Endothelial cell of umbilical vein (primary cell): ENCODE measurements at regions not wholly inside any gene's neighbourhood (a gene's known extent, or its start where the extent isn't known, plus 50 kb on each side); places are given as distances from the start of the nearest gene placed in this dataset.

Experiments
- BruUV-seq: library from RNA; stranded (reverse); fragments of 400-500 nt; replicated peaks from 2 replicates; lab custom pipeline; 2021; lab: Mats Ljungman, UMichigan
- CTCF ChIA-PET: fragments of 300-600, 350-600 bp; sonication (Branson Sonifier 250); formaldehyde crosslinking; loops from one replicate; lab custom pipeline; 2021; ENCODE audit warnings: antibody characterized with exemption, inconsistent platforms; lab: Charles Lee
- POLR2A ChIA-PET: fragments of 300-600, 350-600 bp; sonication (Branson Sonifier 250); formaldehyde crosslinking; loops from one replicate; lab custom pipeline; 2021; ENCODE audit warnings: antibody characterized with exemption, inconsistent platforms; lab: Charles Lee
- DNase-seq: peaks from one replicate; pipeline ENCODE4 v3.0.0-alpha.2; 2011; ENCODE audit warnings: low read depth, low spot score
- FAIRE-seq: peaks from 2 replicates; lab custom pipeline; 2011; peaks lifted over from hg19 to GRCh38; lab: Jason Lieb, UNC
- H2AFZ ChIP-seq: 2 replicates; pipeline ENCODE4 v1.6.0; 2012; ENCODE audit warnings: low read depth, low read length, control low read depth, inconsistent platforms
- H3K27ac ChIP-seq: 2 replicates; pipeline ENCODE4 v1.5.1; 2011; ENCODE audit warnings: low read depth, mild to moderate bottlenecking, control low read depth, low read length, moderate library complexity; ENCODE audit not compliant: insufficient read depth
- H3K27me3 ChIP-seq, 2 experiments: 2 replicates each; pipeline versions ENCODE4 v1.6.0 to v1.6.1; 2011; ENCODE audit warnings: low read length in 2 of 2, mixed read lengths in 1 of 2; ENCODE audit not compliant: control insufficient read depth in 2 of 2, insufficient read depth in 2 of 2
- H3K36me3 ChIP-seq, 2 experiments: 2 replicates in 1 of 2; 3 replicates in 1 of 2; pipeline ENCODE4 v1.5.1; 2011; ENCODE audit warnings: low read length in 2 of 2, mild to moderate bottlenecking in 1 of 2, moderate library complexity in 1 of 2; ENCODE audit not compliant: control insufficient read depth in 2 of 2, insufficient read depth in 2 of 2; ENCODE audit errors: extremely low read depth in 1 of 2
- H3K4me1 ChIP-seq: 3 replicates; pipeline ENCODE4 v1.5.1; 2011; ENCODE audit warnings: mild to moderate bottlenecking, low read length; ENCODE audit not compliant: control insufficient read depth, insufficient read depth; ENCODE audit errors: extremely low read depth
- H3K4me2 ChIP-seq: 2 replicates; pipeline ENCODE4 v1.6.1; 2011; ENCODE audit warnings: low read length, control low read depth, mixed read lengths; ENCODE audit not compliant: insufficient read depth
- H3K4me3 ChIP-seq, 3 experiments: fragments of 200-600 bp in 1 of 3; sonication (generic), shearing (Covaris generic) in 1 of 3; replicated peaks in 1 of 3; 2 replicates each; pipeline ENCODE4 v1.5.1; 2011 to 2016; ENCODE audit warnings: control low read depth in 3 of 3, low read length in 3 of 3, mild to moderate bottlenecking in 2 of 3, inconsistent platforms in 1 of 3, low read depth in 1 of 3, moderate library complexity in 1 of 3; ENCODE audit not compliant: insufficient read depth in 1 of 3
- H3K79me2 ChIP-seq: 2 replicates; pipeline ENCODE4 v1.6.0; 2012; ENCODE audit warnings: low read length, inconsistent platforms; ENCODE audit not compliant: control insufficient read depth, insufficient read depth
- H3K9ac ChIP-seq: replicated peaks from 2 replicates; pipeline ENCODE3; 2011; ENCODE audit warnings: low read length, control low read depth; ENCODE audit not compliant: insufficient read depth; ENCODE audit errors: extremely low read depth
- H3K9me1 ChIP-seq: replicated peaks from 3 replicates; pipeline ENCODE4 v1.6.0; 2011; ENCODE audit warnings: mild to moderate bottlenecking, low read length; ENCODE audit not compliant: control insufficient read depth, insufficient read depth; ENCODE audit errors: extremely low read depth
- H3K9me3 ChIP-seq: replicated peaks from 2 replicates; pipeline ENCODE4 v1.5.1; 2012; ENCODE audit warnings: low read length, inconsistent platforms; ENCODE audit not compliant: control insufficient read depth, insufficient read depth
- H4K20me1 ChIP-seq: replicated peaks from 2 replicates; pipeline ENCODE3; 2011; ENCODE audit warnings: mild to moderate bottlenecking, low read length; ENCODE audit not compliant: control insufficient read depth, insufficient read depth; ENCODE audit errors: extremely low read depth
- EZH2 ChIP-seq: IDR thresholded peaks from 2 replicates; pipeline ENCODE4 v1.6.1; 2012; ENCODE audit warnings: borderline replicate concordance, low read depth, mild to moderate bottlenecking, moderate library complexity, low read length, inconsistent platforms; ENCODE audit not compliant: severe bottlenecking
- FOS ChIP-seq: IDR thresholded peaks from 2 replicates; pipeline ENCODE4 v1.6.1; 2011; ENCODE audit warnings: mild to moderate bottlenecking, low read length, moderate library complexity, borderline replicate concordance; ENCODE audit not compliant: insufficient read depth
- GATA2 ChIP-seq: IDR thresholded peaks from 2 replicates; pipeline ENCODE4 v1.7.0; 2011; ENCODE audit warnings: low read depth, mild to moderate bottlenecking, moderate library complexity, mixed read lengths, low read length; ENCODE audit not compliant: insufficient read length, insufficient read depth
- JUN ChIP-seq: IDR thresholded peaks from 2 replicates; pipeline ENCODE4 v1.6.1; 2011; ENCODE audit warnings: borderline replicate concordance, low read depth; ENCODE audit not compliant: insufficient read length, insufficient read depth
- MYC ChIP-seq: IDR thresholded peaks from one replicate; pipeline ENCODE4 v1.6.1; 2011; ENCODE audit warnings: mild to moderate bottlenecking, low read depth, low read length
- POLR2A ChIP-seq: IDR thresholded peaks from 2 replicates; pipeline ENCODE4 v1.6.1; 2012; ENCODE audit warnings: low read depth, mild to moderate bottlenecking, control low read depth, low read length
- POLR2AphosphoS5 ChIP-seq: IDR thresholded peaks from 2 replicates; pipeline ENCODE4 v1.6.1; 2012; ENCODE audit warnings: low read depth, mild to moderate bottlenecking, control low read depth, low read length, moderate library complexity; ENCODE audit not compliant: insufficient read depth
- dilution Hi-C: fragments of 300-500 bp; cut with MboI; formaldehyde crosslinking; loops from one replicate; pipeline ENCODE4 v1.15.0; 2019; ENCODE audit warnings: low sequenced_read_pairs; ENCODE audit not compliant: extremely low pct_ligation_motif_present
- intact Hi-C: fragments of 100-400 bp; cut with micrococcal nuclease; formaldehyde crosslinking; loops from one replicate; pipeline ENCODE4 v1.10.0; 2022
- TF ChIP-seq, protein P1 (sequence below): IDR thresholded peaks from 2 replicates; pipeline ENCODE4 v1.6.1; 2011; ENCODE audit not compliant: insufficient read depth, insufficient read length
- TF ChIP-seq, protein P2 (sequence below), 2 donors: IDR thresholded peaks; 1 replicate in 1 of 2; 2 replicates in 1 of 2; pipeline ENCODE4 v1.5.1; 2011; ENCODE audit warnings: low read length in 2 of 2, mild to moderate bottlenecking in 2 of 2, moderate library complexity in 2 of 2, control low read depth in 1 of 2, inconsistent platforms in 1 of 2, low read depth in 1 of 2; ENCODE audit not compliant: insufficient read depth in 1 of 2; ENCODE audit errors: extremely low read depth in 1 of 2

DNA sequence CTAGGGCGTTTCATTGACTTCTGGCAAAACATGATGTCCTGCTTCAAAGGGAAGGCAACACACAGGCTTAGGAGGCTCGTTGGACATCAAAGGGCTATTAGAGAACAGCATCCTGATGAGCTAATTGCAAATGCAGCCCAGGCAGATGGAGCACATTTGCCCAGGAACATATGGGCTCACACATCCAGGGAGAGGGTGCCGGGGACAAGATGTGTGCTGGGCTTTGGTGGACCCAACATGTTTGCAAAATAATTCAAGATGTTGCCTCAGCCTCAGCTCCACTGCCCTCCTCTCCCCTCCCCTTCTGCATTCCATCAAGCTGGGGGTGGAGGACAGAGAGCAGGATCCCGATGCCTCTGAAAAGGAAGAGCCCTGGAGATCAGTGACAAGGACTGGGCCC is 217.1 kb upstream of the ZMIZ1 start:
- Histone ChIP-seq H3K36me3 (no peaks in the 10 kb centered on the region), H3K9me1 (no peaks in the 10 kb centered on the region), H2AFZ (no peak overlapping the region), H3K9me3 (no peaks in the 10 kb centered on the region), H3K27ac (no peak overlapping the region), H3K4me1 (no peaks in the 10 kb centered on the region), H4K20me1 (no peaks in the 10 kb centered on the region), H3K4me2 (no peak overlapping the region), H3K4me3 (no peak overlapping the region), H3K79me2 (no peaks in the 10 kb centered on the region), H3K9ac (no peak overlapping the region), H3K27me3 (peaks cover 0 to 9% of the 10 kb centered on the region in 2 experiments)
- dilution Hi-C loops = no loop called here
- ChIA-PET POLR2A (no interaction called here), CTCF (interaction anchor here (1.9 to 3.4 kb wide), 2 partner anchors 344 to 351 kb away, joined by 5 to 19 read pairs; no protein-coding TSS in a partner anchor)
- TF ChIP-seq GATA2 (no peak), POLR2AphosphoS5 (no peak), FOS (no peak), MYC (no peak), EZH2 (no peak), POLR2A (no peak), JUN (no peak)
- TF ChIP-seq, protein P1, sequence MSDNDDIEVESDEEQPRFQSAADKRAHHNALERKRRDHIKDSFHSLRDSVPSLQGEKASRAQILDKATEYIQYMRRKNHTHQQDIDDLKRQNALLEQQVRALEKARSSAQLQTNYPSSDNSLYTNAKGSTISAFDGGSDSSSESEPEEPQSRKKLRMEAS = no peak
- TF ChIP-seq, protein P2, sequence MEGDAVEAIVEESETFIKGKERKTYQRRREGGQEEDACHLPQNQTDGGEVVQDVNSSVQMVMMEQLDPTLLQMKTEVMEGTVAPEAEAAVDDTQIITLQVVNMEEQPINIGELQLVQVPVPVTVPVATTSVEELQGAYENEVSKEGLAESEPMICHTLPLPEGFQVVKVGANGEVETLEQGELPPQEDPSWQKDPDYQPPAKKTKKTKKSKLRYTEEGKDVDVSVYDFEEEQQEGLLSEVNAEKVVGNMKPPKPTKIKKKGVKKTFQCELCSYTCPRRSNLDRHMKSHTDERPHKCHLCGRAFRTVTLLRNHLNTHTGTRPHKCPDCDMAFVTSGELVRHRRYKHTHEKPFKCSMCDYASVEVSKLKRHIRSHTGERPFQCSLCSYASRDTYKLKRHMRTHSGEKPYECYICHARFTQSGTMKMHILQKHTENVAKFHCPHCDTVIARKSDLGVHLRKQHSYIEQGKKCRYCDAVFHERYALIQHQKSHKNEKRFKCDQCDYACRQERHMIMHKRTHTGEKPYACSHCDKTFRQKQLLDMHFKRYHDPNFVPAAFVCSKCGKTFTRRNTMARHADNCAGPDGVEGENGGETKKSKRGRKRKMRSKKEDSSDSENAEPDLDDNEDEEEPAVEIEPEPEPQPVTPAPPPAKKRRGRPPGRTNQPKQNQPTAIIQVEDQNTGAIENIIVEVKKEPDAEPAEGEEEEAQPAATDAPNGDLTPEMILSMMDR (IDR thresholded peaks at IDR 0.05; ENCODE audit: extremely low read depth in 1 of 2, insufficient read depth in 1 of 2, low read depth in 1 of 2, low read length in 2 of 2) = no peak
- DNase-seq (no peak), FAIRE-seq (no peak)
- intact Hi-C loops = no loop called here
- BruUV-seq = no TSS peak
